ENCODE measurements at regions not wholly inside any gene's neighbourhood (a gene's known extent, or its start where the extent isn't known, plus 50 kb on each side); places are given as distances from the start of the nearest gene placed in this dataset.
"Not testable (repeated sequence)": the region's sequence is repeated elsewhere in the genome, so short reads cannot be mapped to it uniquely, and the experiment has no call there.

DNA sequence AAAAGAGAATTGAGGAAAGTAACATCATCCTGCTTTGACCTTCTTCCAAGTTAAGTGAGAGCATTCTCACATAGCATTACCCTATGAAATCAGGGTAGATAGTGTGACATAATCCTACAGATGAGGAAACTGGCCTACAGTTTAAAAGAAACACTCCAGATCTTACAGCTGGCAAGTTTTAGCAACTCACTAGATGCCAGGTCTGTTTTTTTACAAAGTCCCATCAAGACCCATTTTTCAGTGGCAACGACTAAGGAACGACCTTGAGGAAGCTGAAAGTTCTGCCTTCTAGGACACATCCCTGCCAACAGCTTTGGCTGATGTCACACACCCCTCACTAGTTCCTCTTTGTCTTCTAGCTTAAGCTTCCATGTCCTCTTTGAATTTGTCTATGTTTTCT lies 92.7 kb downstream of the ATP6V0E2 start:
- 83% methylated on average over 2 of the region's 2 CpGs for WGBS
- H3K36me3 ChIP-seq; DNase-seq (ENCODE audit: extremely low spot score); H3K4me3 ChIP-seq; H3K27ac ChIP-seq (replicated peaks in 1 of 4); H3K9me3 ChIP-seq; intact Hi-C loops (cut with DNase I); H3K27me3 ChIP-seq: not testable (repeated sequence)
- H3K4me1 ChIP-seq: peaks cover 0 to 10% (median 3%) of the 10 kb centered on the region in 4 donors

DNA sequence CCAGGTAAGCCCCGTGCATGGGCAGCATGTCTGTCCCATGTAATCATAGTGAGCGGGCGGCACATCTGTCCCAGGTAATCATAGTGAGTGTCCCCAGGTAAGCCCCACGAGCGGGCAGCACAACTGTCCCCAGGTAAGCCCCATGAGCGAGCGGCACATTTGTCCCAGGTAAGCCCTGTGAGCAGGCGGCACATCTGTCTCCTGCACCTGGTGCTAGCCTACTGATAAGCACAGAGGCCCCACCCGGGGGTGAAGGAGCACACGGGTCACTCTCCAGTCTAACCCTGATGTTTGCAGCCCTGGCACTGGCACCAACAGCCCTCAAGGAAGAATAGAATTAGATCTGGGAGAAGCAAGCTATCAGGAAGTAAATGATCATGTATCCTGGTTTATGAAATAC lies 99.2 kb downstream of the ATP6V0E2 start:
- intact Hi-C loops (cut with DNase I); H3K27ac ChIP-seq (replicated peaks in 1 of 4); H3K27me3 ChIP-seq; H3K9me3 ChIP-seq; H3K4me3 ChIP-seq; H3K36me3 ChIP-seq; DNase-seq (ENCODE audit: extremely low spot score); H3K4me1 ChIP-seq: not testable (repeated sequence)
- 94% methylated on average over 3 of the region's 10 CpGs for WGBS

GRCh38 chr7:149973681-149974080 lies 99.9 kb downstream of the ATP6V0E2 start:
- H3K4me1 ChIP-seq; H3K27me3 ChIP-seq; H3K27ac ChIP-seq (replicated peaks in 1 of 4); DNase-seq (ENCODE audit: extremely low spot score); intact Hi-C loops (cut with DNase I); H3K4me3 ChIP-seq; H3K36me3 ChIP-seq; H3K9me3 ChIP-seq: not testable (repeated sequence)
- WGBS: 69% methylated on average over 6 of the region's 11 CpGs

- H3K4me1 ChIP-seq; DNase-seq (ENCODE audit: extremely low spot score); H3K27ac ChIP-seq (replicated peaks in 1 of 4); H3K9me3 ChIP-seq; H3K27me3 ChIP-seq; intact Hi-C loops (cut with DNase I); H3K36me3 ChIP-seq; H3K4me3 ChIP-seq: not testable (repeated sequence)
- WGBS: 47% methylated on average over 4 of the region's 4 CpGs
Observed at GRCh38 chr7:149975608-149976007, 101.8 kb downstream of the ATP6V0E2 start.

DNA sequence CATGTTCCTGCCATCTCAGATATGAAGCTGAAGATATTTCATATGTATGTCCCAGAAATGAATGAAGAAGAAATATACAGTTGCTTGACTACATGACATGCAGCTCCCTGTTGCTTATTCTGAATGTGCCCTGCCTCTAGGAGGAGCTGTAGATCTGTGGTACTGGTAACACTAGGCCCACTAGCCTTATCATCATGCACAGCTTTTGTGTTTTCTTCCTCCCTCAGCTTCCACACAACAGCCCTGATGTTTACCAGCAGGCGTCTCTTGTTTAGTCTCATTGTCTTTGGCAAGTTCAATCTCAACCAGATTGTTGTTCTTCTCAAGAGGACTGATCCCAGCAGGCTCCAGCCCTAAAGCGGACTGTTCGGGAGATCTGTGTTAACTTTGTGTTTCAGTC lies 104.8 kb downstream of the ATP6V0E2 start:
- intact Hi-C loops (cut with DNase I); H3K9me3 ChIP-seq; H3K36me3 ChIP-seq; H3K27me3 ChIP-seq; H3K27ac ChIP-seq (replicated peaks in 1 of 4); H3K4me1 ChIP-seq; DNase-seq (ENCODE audit: extremely low spot score); H3K4me3 ChIP-seq: not testable (repeated sequence)
- WGBS: 76% methylated on average over 2 of the region's 3 CpGs

- DNase-seq (ENCODE audit: extremely low spot score); H3K27ac ChIP-seq (replicated peaks in 1 of 4); H3K9me3 ChIP-seq; H3K36me3 ChIP-seq; H3K4me1 ChIP-seq; H3K4me3 ChIP-seq; H3K27me3 ChIP-seq; intact Hi-C loops (cut with DNase I): not testable (repeated sequence)
- WGBS: 79% methylated on average over 10 of the region's 10 CpGs
Observed at GRCh38 chr7:149978944-149979343, 105.2 kb downstream of the ATP6V0E2 start.

- H3K27ac ChIP-seq (replicated peaks in 1 of 4); H3K27me3 ChIP-seq; DNase-seq (ENCODE audit: extremely low spot score); H3K9me3 ChIP-seq; H3K36me3 ChIP-seq; H3K4me3 ChIP-seq; H3K4me1 ChIP-seq; intact Hi-C loops (cut with DNase I): not testable (repeated sequence)
- WGBS: 59% methylated on average over 4 of the region's 4 CpGs
Observed at GRCh38 chr7:149982537-149983112, 108.9 kb downstream of the ATP6V0E2 start.

DNA sequence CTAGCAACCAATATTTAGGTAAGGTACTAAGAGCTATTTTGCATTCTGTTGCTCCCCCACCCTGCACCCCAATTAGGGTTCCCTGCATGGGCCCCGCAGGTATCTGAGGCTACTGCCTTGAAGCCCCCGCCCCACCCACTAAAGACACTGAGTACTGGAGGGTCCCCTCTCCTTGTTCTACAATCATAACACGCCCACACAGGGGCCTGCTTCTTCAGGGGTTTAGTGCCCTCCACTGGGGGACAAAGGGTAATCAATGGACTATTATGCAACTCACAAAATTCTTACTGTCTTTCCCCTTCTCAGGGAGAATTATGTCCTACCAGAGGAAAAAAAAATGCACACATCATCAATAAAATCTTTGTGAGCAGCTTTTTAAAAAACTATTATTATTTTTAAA lies 113.1 kb downstream of the ATP6V0E2 start:
- H3K27ac ChIP-seq (replicated peaks in 1 of 4); H3K4me1 ChIP-seq; DNase-seq (ENCODE audit: extremely low spot score); H3K27me3 ChIP-seq; intact Hi-C loops (cut with DNase I); H3K36me3 ChIP-seq; H3K4me3 ChIP-seq; H3K9me3 ChIP-seq: not testable (repeated sequence)
- no CpG with 5 or more reads among the region's 3 CpGs for WGBS

DNA sequence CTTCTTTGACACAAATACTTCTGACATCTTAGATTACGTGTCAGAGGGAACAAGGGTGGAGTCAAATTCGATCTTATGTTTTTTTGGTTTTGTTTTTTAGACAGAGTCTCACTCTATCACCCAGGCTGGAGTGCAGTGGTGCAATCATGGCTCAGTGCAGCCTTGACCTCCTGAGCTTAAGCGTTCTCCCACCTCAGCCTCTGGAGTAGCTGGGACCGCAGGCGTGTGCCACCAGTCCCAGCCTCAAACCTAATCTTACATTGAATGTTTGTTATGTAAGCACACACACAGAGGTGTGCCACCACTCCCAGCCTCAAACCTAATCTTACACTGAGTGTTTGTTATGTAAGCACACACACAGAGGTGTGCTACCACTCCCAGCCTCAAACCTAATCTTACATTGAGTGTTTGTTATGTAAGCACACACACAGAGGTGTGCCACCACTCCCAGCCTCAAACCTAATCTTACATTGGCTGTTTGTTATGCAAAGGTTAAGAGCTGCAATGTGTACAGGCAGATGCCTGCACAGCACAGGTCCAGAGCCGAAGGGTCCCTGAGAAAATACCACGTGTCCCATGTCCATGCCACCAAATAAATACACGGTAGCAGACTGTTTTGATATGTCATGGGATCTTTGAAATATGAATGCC lies 118.0 kb downstream of the ATP6V0E2 start:
- H3K9me3 ChIP-seq; DNase-seq (ENCODE audit: extremely low spot score); H3K4me1 ChIP-seq; intact Hi-C loops (cut with DNase I); H3K36me3 ChIP-seq; H3K27me3 ChIP-seq; H3K4me3 ChIP-seq; H3K27ac ChIP-seq (replicated peaks in 1 of 4): not testable (repeated sequence)
- WGBS: 77% methylated on average over 8 of the region's 8 CpGs

DNA sequence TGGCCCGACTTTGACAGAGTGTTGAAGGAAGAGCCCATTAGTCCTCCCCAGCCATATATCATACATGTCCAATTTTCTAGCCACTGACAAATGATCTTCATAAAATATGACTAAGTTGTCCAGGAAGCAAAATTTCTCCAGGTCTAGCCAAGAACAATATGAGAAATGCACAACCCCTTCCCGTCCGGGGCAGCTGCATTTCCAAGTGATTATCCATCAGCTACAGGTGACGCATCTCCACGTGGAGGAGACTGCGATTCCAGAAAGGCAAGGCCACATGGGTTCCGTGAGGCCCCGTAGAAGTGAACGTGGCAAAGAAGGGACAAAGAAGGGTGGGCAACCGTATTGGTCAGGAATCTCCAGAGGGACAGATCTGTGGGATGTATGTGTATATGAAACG lies 118.6 kb downstream of the ATP6V0E2 start:
- H3K36me3 ChIP-seq; H3K4me1 ChIP-seq; H3K27me3 ChIP-seq; H3K27ac ChIP-seq (replicated peaks in 1 of 4); H3K4me3 ChIP-seq; H3K9me3 ChIP-seq; DNase-seq (ENCODE audit: extremely low spot score); intact Hi-C loops (cut with DNase I): not testable (repeated sequence)
- WGBS: 78% methylated on average over 11 of the region's 11 CpGs

DNA sequence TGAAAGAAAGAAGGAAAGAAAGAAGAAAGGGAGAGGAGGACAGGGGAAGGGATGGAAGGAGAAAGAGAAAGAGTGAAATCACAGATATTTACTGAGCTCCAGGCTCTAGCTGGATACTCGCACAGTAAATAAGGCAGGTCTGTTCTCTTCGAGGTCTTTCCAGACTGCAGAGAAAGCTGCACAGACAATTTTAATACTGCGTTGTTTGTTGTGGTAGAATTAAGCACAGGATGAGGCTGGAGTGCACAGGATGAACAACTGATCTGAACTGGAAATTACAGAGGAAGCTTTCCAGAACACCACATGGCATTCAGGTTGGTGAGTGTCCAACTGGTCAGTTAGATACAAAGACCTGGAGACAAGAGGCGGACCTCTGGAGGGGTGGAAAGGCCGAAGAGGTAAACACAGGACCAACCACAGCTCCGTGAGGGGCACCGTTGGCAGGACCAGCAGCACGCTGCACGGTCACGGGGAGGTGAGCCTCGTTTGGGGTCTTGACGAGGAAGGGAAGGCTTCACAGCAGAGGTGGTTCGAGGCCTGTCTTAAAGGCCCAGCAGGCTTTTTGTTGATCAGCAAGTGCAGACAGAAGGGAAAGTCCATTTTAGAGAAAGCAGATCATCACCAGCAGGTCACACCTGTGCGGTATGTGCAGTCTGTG lies 121.7 kb downstream of the ATP6V0E2 start:
- DNase-seq (ENCODE audit: extremely low spot score); H3K9me3 ChIP-seq; intact Hi-C loops (cut with DNase I); H3K36me3 ChIP-seq; H3K4me3 ChIP-seq; H3K4me1 ChIP-seq; H3K27ac ChIP-seq (replicated peaks in 1 of 4); H3K27me3 ChIP-seq: not testable (repeated sequence)
- 67% methylated on average over 13 of the region's 14 CpGs for WGBS

GRCh38 chr7:150000780-150001599 lies 127.2 kb downstream of the ATP6V0E2 start:
- H3K4me3 ChIP-seq; H3K27me3 ChIP-seq; H3K36me3 ChIP-seq; H3K9me3 ChIP-seq; DNase-seq (ENCODE audit: extremely low spot score); intact Hi-C loops (cut with DNase I); H3K4me1 ChIP-seq; H3K27ac ChIP-seq (replicated peaks in 1 of 4): not testable (repeated sequence)
- WGBS: 45% methylated on average over 20 of the region's 22 CpGs

Measured in esophagus muscularis mucosa (tissue), 4 donors.